SK-N-SH (cell line): ENCODE measurements at regions not wholly inside any gene's neighbourhood (a gene's known extent, or its start where the extent isn't known, plus 50 kb on each side); places are given as distances from the start of the nearest gene placed in this dataset.

ENCODE experiments used
- CTCF ChIA-PET: fragments of 300-600, 350-600 bp; formaldehyde crosslinking; extraction: SDS; loops from one replicate; lab custom pipeline; 2021; lab: Yijun Ruan, JAX
- POLR2A ChIA-PET: fragments of 350-600 bp; sonication (Branson Sonifier 250); formaldehyde crosslinking; extraction: SDS; loops from one replicate; lab custom pipeline; 2020; ENCODE audit warnings: antibody characterized with exemption, inconsistent platforms; lab: Yijun Ruan, JAX
- DNase-seq: peaks from one replicate; pipeline ENCODE4 v3.0.0; 2012
- H2AFZ ChIP-seq: fragments of 200-600 bp; sonication (generic); 2 replicates; pipeline ENCODE4 v1.8.1; 2016; ENCODE audit warnings: antibody characterized with exemption, mild to moderate bottlenecking, low read depth
- H3F3A ChIP-seq: fragments of 200-600 bp; sonication (generic); replicated peaks from 2 replicates; pipeline ENCODE3; 2016; ENCODE audit warnings: antibody characterized with exemption, mild to moderate bottlenecking; ENCODE audit not compliant: insufficient read depth
- H3K27ac ChIP-seq, 2 experiments: fragments of 200-500 bp in 1 of 2; fragments of 200-600 bp in 1 of 2; sonication (Bioruptor generic) in 1 of 2; sonication (generic), shearing (Covaris generic) in 1 of 2; 2 replicates each; pipeline versions ENCODE4 v1.5.1 to v1.6.1; 2014 to 2016; ENCODE audit warnings: low read depth in 2 of 2, inconsistent platforms in 1 of 2, low read length in 1 of 2, mild to moderate bottlenecking in 1 of 2, mixed read lengths in 1 of 2
- H3K27me3 ChIP-seq: fragments of 200-600 bp; sonication (generic), shearing (Covaris generic); 2 replicates; pipeline ENCODE4 v1.6.1; 2016; ENCODE audit warnings: mixed run types; ENCODE audit not compliant: insufficient read depth
- H3K36me3 ChIP-seq, 2 experiments: fragments of 200-500 bp in 1 of 2; fragments of 200-600 bp in 1 of 2; sonication (Bioruptor generic) in 1 of 2; sonication (generic) in 1 of 2; replicated peaks in 1 of 2; 2 replicates each; pipeline versions ENCODE3 to v1.5.1; 2014 to 2016; ENCODE audit warnings: low read length in 1 of 2, mild to moderate bottlenecking in 1 of 2; ENCODE audit not compliant: insufficient read depth in 2 of 2, control insufficient read depth in 1 of 2
- H3K4me1 ChIP-seq, 2 experiments: fragments of 200-500 bp in 1 of 2; fragments of 200-600 bp in 1 of 2; sonication (Bioruptor generic) in 1 of 2; sonication (generic), shearing (Covaris generic) in 1 of 2; 2 replicates each; pipeline versions ENCODE4 v1.5.1 to v1.6.1; 2014 to 2016; ENCODE audit warnings: low read depth in 1 of 2, low read length in 1 of 2, mixed run types in 1 of 2; ENCODE audit not compliant: insufficient read depth in 2 of 2, control insufficient read depth in 1 of 2
- H3K4me2 ChIP-seq: fragments of 200-600 bp; sonication (generic), shearing (Covaris generic); 2 replicates; pipeline ENCODE4 v1.6.1; 2017; ENCODE audit warnings: mixed run types
- H3K4me3 ChIP-seq, 2 experiments: fragments of 200-500 bp in 1 of 2; fragments of 200-600 bp in 1 of 2; sonication (Bioruptor generic) in 1 of 2; sonication (generic), shearing (Covaris generic) in 1 of 2; 2 replicates each; pipeline versions ENCODE4 v1.5.1 to v1.8.1; 2014 to 2016; ENCODE audit warnings: low read depth in 2 of 2, inconsistent platforms in 1 of 2, low read length in 1 of 2, mild to moderate bottlenecking in 1 of 2, mixed read lengths in 1 of 2, moderate library complexity in 1 of 2
- H3K79me2 ChIP-seq: fragments of 200-600 bp; sonication (generic); 2 replicates; pipeline ENCODE4 v1.8.1; 2017; ENCODE audit warnings: mild to moderate bottlenecking; ENCODE audit not compliant: insufficient read depth
- H3K9ac ChIP-seq: fragments of 200-600 bp; sonication (generic); 2 replicates; pipeline ENCODE4 v1.6.1; 2017; ENCODE audit warnings: mixed run types
- H3K9me2 ChIP-seq: fragments of 200-600 bp; sonication (generic); 2 replicates; pipeline ENCODE4 v1.6.1; 2017; ENCODE audit warnings: mixed run types
- H3K9me3 ChIP-seq: fragments of 200-600 bp; sonication (generic); 2 replicates; pipeline ENCODE4 v1.6.1; 2017; ENCODE audit warnings: mixed run types, mild to moderate bottlenecking, moderate library complexity
- H4K20me1 ChIP-seq: fragments of 200-600 bp; sonication (generic); 2 replicates; pipeline ENCODE4 v1.6.1; 2017; ENCODE audit warnings: mild to moderate bottlenecking, mixed run types; ENCODE audit not compliant: insufficient read depth
- CTCF ChIP-seq: fragments of 200-600 bp; sonication (generic); IDR thresholded peaks from 2 replicates; pipeline ENCODE4 v1.6.1; 2017; ENCODE audit warnings: antibody characterized with exemption, mild to moderate bottlenecking, moderate library complexity
- EZH2phosphoT487 ChIP-seq: fragments of 200-600 bp; sonication (generic); IDR thresholded peaks from 2 replicates; pipeline ENCODE4 v1.6.1; 2017; ENCODE audit warnings: low read depth, mixed run types, mild to moderate bottlenecking, antibody characterized with exemption, moderate library complexity, borderline replicate concordance
- FOXJ3 ChIP-seq: sonication (generic); formaldehyde crosslinking; IDR thresholded peaks from 2 replicates; pipeline ENCODE4 v1.5.1; 2020; ENCODE audit warnings: mild to moderate bottlenecking, missing genetic modification reagents
- JUND ChIP-seq: IDR thresholded peaks from 2 replicates; pipeline ENCODE4 v1.4.0; 2012
- MEF2A ChIP-seq: IDR thresholded peaks from 2 replicates; pipeline ENCODE4 v1.4.0; 2012; ENCODE audit warnings: low read depth, borderline replicate concordance
- NRF1 ChIP-seq: IDR thresholded peaks from 2 replicates; pipeline ENCODE4 v1.6.1; 2012; ENCODE audit warnings: low read depth, mild to moderate bottlenecking, low read length
- RCOR1 ChIP-seq: fragments of 150-350 bp; IDR thresholded peaks from 2 replicates; pipeline ENCODE4 v1.6.1; 2017; ENCODE audit warnings: antibody characterized with exemption, low read length
- RXRA ChIP-seq: IDR thresholded peaks from 2 replicates; pipeline ENCODE4 v1.4.0; 2012; ENCODE audit warnings: low read depth, mild to moderate bottlenecking, borderline replicate concordance
- SMC3 ChIP-seq: IDR thresholded peaks from 2 replicates; pipeline ENCODE4 v1.6.1; 2012; ENCODE audit warnings: low read depth, low read length, improper control_type of control experiment
- TAF1 ChIP-seq: IDR thresholded peaks from 2 replicates; pipeline ENCODE4 v1.6.1; 2012; ENCODE audit warnings: low read depth, mild to moderate bottlenecking, low read length, moderate library complexity, borderline replicate concordance
- TEAD4 ChIP-seq: IDR thresholded peaks from 2 replicates; pipeline ENCODE4 v1.4.0; 2012; ENCODE audit warnings: mild to moderate bottlenecking, borderline replicate concordance; ENCODE audit not compliant: insufficient read depth
- WGBS: methylation state at CpG from one replicate; pipeline ENCODE4 v1.1.6; 2017; ENCODE audit warnings: low lambda C conversion rate; 5-methylcytosine and 5-hydroxymethylcytosine counted together
- TF ChIP-seq, protein P1 (sequence below): IDR thresholded peaks from 2 replicates; pipeline ENCODE4 v1.4.0; 2012; ENCODE audit warnings: low read depth, borderline replicate concordance
- TF ChIP-seq, protein P2 (sequence below): IDR thresholded peaks from 2 replicates; pipeline ENCODE4 v1.4.0; 2012; ENCODE audit warnings: low read depth

DNA sequence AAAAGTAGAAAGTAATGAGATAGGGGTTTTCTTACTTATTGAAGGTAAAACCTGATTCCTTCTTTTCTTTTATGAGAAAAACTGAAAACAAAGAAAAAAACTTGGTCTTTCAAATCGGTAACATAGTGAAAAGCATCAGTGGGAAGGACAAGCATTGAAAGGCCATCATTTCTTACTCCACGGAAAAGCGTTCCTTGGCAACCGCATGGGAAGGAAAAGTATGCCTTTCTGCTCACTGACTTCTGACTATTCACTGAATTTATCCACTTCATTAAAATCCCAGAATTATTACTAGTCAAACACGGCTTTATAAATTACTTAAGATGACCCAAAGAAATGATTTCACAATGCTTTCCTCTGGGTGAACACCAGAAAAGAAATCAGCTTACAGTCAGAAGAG, 646.7 kb downstream of the TLL1 start:
- CTCF ChIA-PET = no interaction called here
- 59% methylated on average over 5 of the region's 5 CpGs for WGBS
- no peak for DNase-seq
- no peaks in the 10 kb centered on the region for H4K20me1 ChIP-seq
- TF ChIP-seq TAF1 (no peak), RXRA (no peak), EZH2phosphoT487 (no peak)
- TF ChIP-seq, all 33 proteins: peak for 0
- Histone ChIP-seq H3K4me2 (no peak overlapping the region), H3K79me2 (no peaks in the 10 kb centered on the region), H2AFZ (no peak overlapping the region), H3K4me1 (no peaks in the 10 kb centered on the region), H3F3A (no peaks in the 10 kb centered on the region), H3K9me2 (no peaks in the 10 kb centered on the region), H3K27me3 (no peaks in the 10 kb centered on the region), H3K27ac (no peak overlapping the region), H3K9me3 (no peaks in the 10 kb centered on the region), H3K4me3 (no peak overlapping the region), H3K9ac (no peak overlapping the region), H3K36me3 (no peaks in the 10 kb centered on the region)
- POLR2A ChIA-PET = no interaction called here

DNA sequence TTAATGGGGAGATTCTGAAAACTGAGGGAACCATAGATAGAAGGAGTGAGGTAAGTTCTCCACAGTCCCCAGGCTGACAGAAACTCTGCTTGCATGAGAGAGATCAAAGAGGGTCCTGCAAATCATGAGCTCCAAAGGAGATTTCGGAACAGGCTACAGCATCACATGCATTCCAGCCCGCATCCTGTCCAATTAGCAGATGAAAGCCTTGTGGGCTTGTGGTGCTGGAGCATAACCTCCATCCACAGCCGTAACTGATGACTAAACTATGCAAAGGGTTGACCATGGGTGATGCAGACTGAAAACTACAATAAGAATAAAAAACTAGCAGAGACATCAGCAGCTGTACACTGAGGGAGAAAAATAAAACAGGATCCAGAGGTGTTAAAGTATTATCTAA, 654.5 kb downstream of the TLL1 start:
- CTCF ChIA-PET = no interaction called here
- POLR2A ChIA-PET = no interaction called here

More for the DNA sequence above, 654.5 kb downstream of the TLL1 start:
- H3K9ac ChIP-seq = no peak overlapping the region
- no peak overlapping the region for H3K4me2 ChIP-seq
- TF ChIP-seq MEF2A = no peak
- no peak for TF ChIP-seq FOXJ3 (CRISPR knock-in tag)
- TF ChIP-seq CTCF = no peak
- TF ChIP-seq, protein P1, sequence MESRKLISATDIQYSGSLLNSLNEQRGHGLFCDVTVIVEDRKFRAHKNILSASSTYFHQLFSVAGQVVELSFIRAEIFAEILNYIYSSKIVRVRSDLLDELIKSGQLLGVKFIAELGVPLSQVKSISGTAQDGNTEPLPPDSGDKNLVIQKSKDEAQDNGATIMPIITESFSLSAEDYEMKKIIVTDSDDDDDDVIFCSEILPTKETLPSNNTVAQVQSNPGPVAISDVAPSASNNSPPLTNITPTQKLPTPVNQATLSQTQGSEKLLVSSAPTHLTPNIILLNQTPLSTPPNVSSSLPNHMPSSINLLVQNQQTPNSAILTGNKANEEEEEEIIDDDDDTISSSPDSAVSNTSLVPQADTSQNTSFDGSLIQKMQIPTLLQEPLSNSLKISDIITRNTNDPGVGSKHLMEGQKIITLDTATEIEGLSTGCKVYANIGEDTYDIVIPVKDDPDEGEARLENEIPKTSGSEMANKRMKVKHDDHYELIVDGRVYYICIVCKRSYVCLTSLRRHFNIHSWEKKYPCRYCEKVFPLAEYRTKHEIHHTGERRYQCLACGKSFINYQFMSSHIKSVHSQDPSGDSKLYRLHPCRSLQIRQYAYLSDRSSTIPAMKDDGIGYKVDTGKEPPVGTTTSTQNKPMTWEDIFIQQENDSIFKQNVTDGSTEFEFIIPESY = no peak
- no peak for TF ChIP-seq JUND
- no peak for TF ChIP-seq NRF1
- TF ChIP-seq, protein P2, sequence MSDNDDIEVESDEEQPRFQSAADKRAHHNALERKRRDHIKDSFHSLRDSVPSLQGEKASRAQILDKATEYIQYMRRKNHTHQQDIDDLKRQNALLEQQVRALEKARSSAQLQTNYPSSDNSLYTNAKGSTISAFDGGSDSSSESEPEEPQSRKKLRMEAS = no peak
- TF ChIP-seq EZH2phosphoT487 = no peak
- no peak for TF ChIP-seq SMC3
- TF ChIP-seq RCOR1 = no peak
- no peak for TF ChIP-seq TEAD4
- H2AFZ ChIP-seq = no peak overlapping the region
- H3K79me2 ChIP-seq = no peaks in the 10 kb centered on the region
- H3F3A ChIP-seq = no peaks in the 10 kb centered on the region
- no peaks in the 10 kb centered on the region; the same call in 1 of the 2 replicates for H3K9me2 ChIP-seq
- no peaks in the 10 kb centered on the region for H3K4me1 ChIP-seq
- H3K27me3 ChIP-seq = no peaks in the 10 kb centered on the region
- DNase-seq = no peak
- no peaks in the 10 kb centered on the region for H3K9me3 ChIP-seq
- no peaks in the 10 kb centered on the region for H3K36me3 ChIP-seq
- H3K4me3 ChIP-seq = no peak overlapping the region
- H3K27ac ChIP-seq = no peak overlapping the region
- no peaks in the 10 kb centered on the region for H4K20me1 ChIP-seq
- 53% methylated on average over 3 of the region's 3 CpGs for WGBS
